ENCODE measurements at regions not wholly inside any gene's neighbourhood (a gene's known extent, or its start where the extent isn't known, plus 50 kb on each side); places are given as distances from the start of the nearest gene placed in this dataset.

DNA sequence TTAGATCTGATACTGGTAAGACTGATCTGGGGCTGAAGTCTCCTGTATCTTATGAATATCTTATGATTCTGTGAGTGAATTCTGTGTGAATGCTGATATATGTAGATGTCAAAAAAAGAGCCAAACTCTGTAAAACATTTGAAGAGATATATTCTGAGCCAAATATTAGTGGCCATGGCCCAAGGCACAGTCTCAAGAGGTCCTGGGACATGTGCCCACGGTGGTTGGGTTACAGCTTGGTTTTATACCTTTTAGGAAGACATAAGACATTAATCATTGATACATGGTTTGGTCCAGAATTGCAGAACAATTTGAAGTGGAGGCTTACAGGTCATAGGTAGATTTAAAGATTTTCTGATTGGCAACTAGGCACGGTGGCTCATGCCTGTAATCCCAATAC is 118.3 kb downstream of the KCNK1 start:
- TF ChIP-seq CTCF (conservative IDR thresholded peaks at IDR 0.05; ENCODE audit: low read length), result no peak
- H3K4me3 ChIP-seq (ENCODE audit: low read length), result no peak overlapping the region

GRCh38 chr1:233734456-233734855 is 120.5 kb downstream of the KCNK1 start:
- DNase-seq (ENCODE audit: low read depth), result no peak
- H3K4me3 ChIP-seq (ENCODE audit: low read length), result no peak overlapping the region
- TF ChIP-seq CTCF (conservative IDR thresholded peaks at IDR 0.05; ENCODE audit: low read length), result no peak

More for the DNA sequence above, 118.3 kb downstream of the KCNK1 start:
- no peak for DNase-seq (ENCODE audit: low read depth)

DNA sequence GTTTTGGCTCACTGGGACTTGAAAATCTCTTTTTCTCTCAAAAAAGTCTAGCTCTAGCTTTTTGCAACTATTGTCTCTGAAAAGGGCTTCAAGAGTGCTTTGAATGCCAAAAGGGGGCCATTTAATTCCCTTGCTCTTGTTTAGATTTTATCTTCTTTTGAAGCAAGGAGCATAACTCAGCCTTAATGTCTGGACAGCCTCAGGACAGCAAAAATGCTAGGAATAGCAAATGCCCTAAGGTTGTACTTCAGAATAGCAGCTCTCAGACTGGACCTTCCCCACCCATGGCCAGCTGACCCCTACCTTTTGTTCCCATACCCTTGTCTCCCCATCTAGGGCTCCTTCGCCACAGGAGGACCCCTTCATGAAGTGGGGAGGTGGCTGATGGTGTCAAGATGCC is 121.4 kb downstream of the KCNK1 start:
- no peak for DNase-seq (ENCODE audit: low read depth)
- no peak for TF ChIP-seq CTCF (conservative IDR thresholded peaks at IDR 0.05; ENCODE audit: low read length)

GRCh38 chr1:233735847-233736246 is 121.9 kb downstream of the KCNK1 start:
- no peak for TF ChIP-seq CTCF (conservative IDR thresholded peaks at IDR 0.05; ENCODE audit: low read length)
- H3K4me3 ChIP-seq (ENCODE audit: low read length), result no peak overlapping the region
- DNase-seq (ENCODE audit: low read depth), result no peak

More for the DNA sequence above, 121.4 kb downstream of the KCNK1 start:
- no peak overlapping the region for H3K4me3 ChIP-seq (ENCODE audit: low read length)

GRCh38 chr1:233737341-233737740 is 123.4 kb downstream of the KCNK1 start:
- no peak for DNase-seq (ENCODE audit: low read depth)
- TF ChIP-seq CTCF (conservative IDR thresholded peaks at IDR 0.05; ENCODE audit: low read length), result no peak
- H3K4me3 ChIP-seq (ENCODE audit: low read length), result no peak overlapping the region

DNA sequence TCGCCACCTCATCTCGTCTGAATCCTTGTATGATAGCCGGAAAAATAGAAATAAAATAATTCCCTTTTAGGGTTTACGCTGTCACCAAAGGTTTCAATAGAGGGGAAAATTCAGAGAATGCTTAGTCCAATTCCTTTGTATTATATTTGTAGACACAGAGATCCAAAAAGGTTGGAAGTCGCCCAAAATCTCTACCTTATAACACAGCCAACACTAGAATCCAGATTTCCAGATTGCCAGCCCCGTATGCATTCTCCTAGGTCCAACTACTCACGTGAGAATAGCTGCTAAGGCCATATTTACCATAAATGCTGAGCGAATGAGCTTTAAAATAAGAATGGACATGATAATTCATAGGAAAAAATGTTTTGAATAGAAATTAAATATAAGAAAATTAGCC is 124.5 kb downstream of the KCNK1 start:
- no peak for TF ChIP-seq CTCF (conservative IDR thresholded peaks at IDR 0.05; ENCODE audit: low read length)
- no peak overlapping the region for H3K4me3 ChIP-seq (ENCODE audit: low read length)
- DNase-seq (ENCODE audit: low read depth), result no peak

DNA sequence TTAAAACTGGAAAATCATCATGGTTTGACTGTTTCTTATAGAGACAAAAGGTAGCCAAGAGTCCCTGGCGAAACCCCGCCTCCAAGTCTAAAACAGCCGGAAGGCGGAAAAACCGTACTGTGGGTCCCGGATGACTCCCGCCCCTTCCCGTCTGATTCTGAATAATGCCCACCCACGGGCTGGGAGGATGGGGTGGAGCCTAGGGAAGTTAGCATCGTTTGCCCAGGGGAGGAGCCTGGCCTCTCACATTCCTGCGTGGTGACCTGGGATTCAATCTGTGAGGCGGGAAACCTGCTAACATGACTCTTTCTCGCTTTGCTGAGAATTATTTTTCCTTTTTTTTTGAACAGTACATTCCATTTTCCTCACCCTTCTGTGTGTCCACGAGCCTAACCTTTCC is 124.9 kb downstream of the KCNK1 start:
- no peak for DNase-seq (ENCODE audit: low read depth)
- no peak overlapping the region for H3K4me3 ChIP-seq (ENCODE audit: low read length)
- TF ChIP-seq CTCF (conservative IDR thresholded peaks at IDR 0.05; ENCODE audit: low read length), result no peak

Data from AG10803 (cell line).